ENCODE measurements at regions not wholly inside any gene's neighbourhood (a gene's known extent, or its start where the extent isn't known, plus 50 kb on each side); places are given as distances from the start of the nearest gene placed in this dataset.

DNA sequence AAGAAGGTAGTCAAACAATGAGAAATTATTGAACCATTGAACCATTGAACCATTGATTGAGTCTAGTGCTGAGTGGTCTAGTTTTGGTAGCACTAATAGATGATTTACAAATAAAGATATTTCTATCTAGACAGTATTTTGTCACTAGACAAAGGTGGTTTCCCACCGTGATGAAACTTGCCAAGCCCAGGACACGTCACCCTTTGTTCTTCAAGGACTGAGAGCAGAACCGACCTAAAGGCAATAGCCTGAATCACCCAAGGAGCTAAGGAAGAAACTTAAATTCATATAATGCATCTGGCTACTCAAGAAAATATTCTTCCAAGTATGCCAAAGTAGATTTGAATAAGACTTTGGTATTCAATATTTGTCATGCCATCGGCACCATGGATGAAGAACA lies 103.3 kb downstream of the ESM1 start:
- no peak for TF ChIP-seq CTCF (optimal IDR thresholded peaks at IDR 0.05 in 1 of 3, IDR thresholded peaks at IDR 0.05 in 1 of 3, conservative IDR thresholded peaks at IDR 0.05 in 1 of 3; ENCODE audit: extremely low read depth in 1 of 3, insufficient read depth in 2 of 3, low read length in 3 of 3)
- no peak for TF ChIP-seq EZH2 (IDR thresholded peaks at IDR 0.05; ENCODE audit: low read length)

All from keratinocyte (primary cell).